MM.1S (cell line): ENCODE measurements at regions not wholly inside any gene's neighbourhood (a gene's known extent, or its start where the extent isn't known, plus 50 kb on each side); places are given as distances from the start of the nearest gene placed in this dataset.
"Not testable (repeated sequence)": the region's sequence is repeated elsewhere in the genome, so short reads cannot be mapped to it uniquely, and the experiment has no call there.

Experiments
- CTCF ChIP-seq: fragments of 300-600 bp; sonication (generic); IDR thresholded peaks from 2 replicates; pipeline ENCODE4 v1.5.1; 2016; ENCODE audit warnings: antibody characterized with exemption, low read length, mixed read lengths
- EZH2 ChIP-seq: fragments of 300-600 bp; sonication (generic); optimal IDR thresholded peaks from 2 replicates; pipeline ENCODE3; 2017; ENCODE audit warnings: low read depth, mild to moderate bottlenecking, antibody characterized with exemption, low read length, mixed read lengths
- EZH2phosphoT487 ChIP-seq: fragments of 300-600 bp; sonication (generic); IDR thresholded peaks from 2 replicates; pipeline ENCODE4 v1.6.1; 2018; ENCODE audit warnings: antibody characterized with exemption, low read length

- TF ChIP-seq CTCF, EZH2, EZH2phosphoT487: not testable (repeated sequence)
These were observed 322.7 kb downstream of the PREX1 start for GRCh38 chr20:48505066-48505465.
